ENCODE measurements at regions not wholly inside any gene's neighbourhood (a gene's known extent, or its start where the extent isn't known, plus 50 kb on each side); places are given as distances from the start of the nearest gene placed in this dataset.
"Not testable (repeated sequence)": the region's sequence is repeated elsewhere in the genome, so short reads cannot be mapped to it uniquely, and the experiment has no call there.

DNA sequence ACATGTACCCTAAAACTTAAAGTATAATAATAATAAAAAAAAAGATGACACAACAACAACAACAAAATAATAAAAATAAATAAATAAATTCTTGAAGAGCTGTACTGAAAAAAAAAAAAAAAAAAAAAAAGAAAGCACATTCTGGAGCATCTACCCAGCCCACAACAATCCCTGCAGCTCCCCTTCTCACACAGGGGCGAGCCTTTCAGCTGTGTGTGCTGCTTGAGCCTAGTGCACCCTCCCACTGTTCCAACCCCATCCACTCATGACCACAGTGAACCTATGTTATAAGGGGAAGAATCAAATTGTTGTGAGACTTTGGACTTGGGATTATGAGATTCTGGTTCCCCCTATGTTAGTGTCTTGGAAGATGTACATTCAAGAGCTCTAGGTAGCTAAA is 161.5 kb upstream of the JADE1 start:
- no peak overlapping the region for H3K27ac ChIP-seq
- TF ChIP-seq, protein P1, sequence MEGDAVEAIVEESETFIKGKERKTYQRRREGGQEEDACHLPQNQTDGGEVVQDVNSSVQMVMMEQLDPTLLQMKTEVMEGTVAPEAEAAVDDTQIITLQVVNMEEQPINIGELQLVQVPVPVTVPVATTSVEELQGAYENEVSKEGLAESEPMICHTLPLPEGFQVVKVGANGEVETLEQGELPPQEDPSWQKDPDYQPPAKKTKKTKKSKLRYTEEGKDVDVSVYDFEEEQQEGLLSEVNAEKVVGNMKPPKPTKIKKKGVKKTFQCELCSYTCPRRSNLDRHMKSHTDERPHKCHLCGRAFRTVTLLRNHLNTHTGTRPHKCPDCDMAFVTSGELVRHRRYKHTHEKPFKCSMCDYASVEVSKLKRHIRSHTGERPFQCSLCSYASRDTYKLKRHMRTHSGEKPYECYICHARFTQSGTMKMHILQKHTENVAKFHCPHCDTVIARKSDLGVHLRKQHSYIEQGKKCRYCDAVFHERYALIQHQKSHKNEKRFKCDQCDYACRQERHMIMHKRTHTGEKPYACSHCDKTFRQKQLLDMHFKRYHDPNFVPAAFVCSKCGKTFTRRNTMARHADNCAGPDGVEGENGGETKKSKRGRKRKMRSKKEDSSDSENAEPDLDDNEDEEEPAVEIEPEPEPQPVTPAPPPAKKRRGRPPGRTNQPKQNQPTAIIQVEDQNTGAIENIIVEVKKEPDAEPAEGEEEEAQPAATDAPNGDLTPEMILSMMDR (conservative IDR thresholded peaks at IDR 0.05), result no peak

DNA sequence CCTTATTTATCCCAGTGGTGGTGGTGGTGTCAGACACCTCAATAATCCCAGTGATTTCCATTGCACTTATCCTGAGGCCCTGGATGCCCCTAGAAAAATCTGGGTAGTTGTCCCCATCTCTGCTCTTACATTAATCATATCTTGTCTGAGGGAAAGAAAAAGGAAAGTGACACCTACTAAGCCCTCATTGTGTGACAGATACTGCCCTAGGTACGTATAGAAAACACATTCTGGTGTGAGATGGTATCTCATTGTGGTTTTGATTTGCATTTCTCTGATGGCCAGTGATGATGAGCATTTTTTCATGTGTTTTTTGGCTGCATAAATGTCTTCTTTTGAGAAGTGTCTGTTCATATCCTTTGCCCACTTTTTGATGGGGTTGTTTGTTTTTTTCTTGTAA is 162.6 kb upstream of the JADE1 start:
- not testable (repeated sequence) for H3K27ac ChIP-seq

DNA sequence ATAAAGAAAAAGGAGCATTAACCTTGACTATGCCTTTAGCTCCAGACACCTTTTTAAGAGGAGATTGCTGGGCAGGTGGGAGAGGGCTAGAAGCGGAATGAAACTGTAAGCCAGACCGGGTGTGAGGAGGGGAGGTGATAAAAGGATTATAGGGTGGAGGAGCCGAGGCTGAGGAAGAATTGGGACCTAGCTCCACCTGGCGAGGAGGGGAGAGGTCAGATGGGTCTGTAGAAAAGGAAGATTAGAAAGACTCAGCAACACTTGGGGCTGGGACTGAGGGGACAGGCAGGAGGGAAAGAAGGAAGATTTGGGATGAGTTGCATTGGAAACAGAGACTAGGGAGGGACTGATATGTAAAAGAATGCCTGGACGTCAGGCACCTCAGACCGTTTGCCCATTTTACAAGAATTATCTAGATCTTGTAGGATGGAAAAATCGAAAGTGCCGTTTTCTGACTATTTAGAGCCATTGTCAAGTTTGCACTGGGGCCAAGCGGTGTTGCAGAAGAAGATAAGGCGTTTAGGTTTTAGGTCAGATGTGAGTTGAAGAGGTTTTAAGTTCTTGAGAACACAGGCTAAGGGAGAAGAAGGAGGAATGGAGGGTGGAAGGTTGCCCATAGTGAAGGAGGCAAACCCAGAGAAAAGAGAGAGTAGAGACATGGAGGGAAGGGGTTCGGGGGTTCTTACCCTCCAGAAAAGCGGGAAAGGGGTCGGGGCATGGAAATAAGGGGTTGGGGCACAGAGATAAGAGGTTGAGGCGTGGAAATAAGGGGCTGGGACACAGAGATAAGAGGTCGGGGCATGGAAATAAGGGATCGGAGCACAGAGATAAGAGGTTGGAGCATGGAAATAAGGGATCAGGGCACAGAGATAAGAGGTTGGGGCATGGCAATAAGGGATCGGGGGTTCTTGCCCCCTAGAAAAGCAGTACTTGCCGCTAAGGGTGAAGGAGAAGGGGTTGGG is 164.5 kb upstream of the JADE1 start:
- H3K27ac ChIP-seq, result not testable (repeated sequence)

DNA sequence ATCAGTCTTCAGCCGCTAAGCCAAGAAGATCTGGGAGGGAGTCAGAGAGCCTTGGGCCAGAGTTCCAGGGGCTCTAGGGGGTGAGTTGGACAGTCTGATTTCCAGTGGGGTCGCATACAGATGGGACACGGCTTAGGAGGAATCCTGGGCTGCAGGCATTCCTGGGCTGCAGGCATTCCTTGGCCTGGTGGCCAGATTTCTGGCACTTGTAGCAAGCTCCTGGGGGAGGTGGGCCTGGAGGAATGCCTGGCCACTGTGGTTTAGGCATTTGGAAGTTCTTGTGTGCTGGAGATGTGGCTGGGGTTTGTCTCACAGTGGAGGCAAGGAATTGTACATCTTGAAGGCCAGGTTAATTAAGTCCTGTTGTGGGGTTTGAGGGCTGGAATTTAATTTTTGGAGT is 165.4 kb upstream of the JADE1 start:
- H3K27ac ChIP-seq, result not testable (repeated sequence)

DNA sequence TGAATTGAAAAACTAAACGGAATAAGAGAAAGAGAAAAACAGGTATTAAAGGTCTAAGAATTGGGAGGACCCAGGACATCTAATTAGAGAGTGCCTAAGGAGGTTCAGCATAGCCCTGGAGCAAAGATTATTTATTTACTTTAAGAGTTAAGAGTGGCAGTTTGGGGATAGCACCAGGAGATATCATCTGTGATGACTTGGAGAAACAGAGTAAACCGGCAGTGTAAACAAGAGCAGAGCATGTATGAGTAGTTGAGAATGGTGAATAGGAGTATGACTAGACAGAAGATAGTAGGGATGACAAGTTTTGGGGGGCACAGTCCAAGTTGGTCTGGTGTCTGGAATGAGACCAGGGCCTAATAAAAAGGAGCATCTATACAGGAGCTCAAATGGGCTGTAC is 167.9 kb upstream of the JADE1 start:
- not testable (repeated sequence) for H3K27ac ChIP-seq

DNA sequence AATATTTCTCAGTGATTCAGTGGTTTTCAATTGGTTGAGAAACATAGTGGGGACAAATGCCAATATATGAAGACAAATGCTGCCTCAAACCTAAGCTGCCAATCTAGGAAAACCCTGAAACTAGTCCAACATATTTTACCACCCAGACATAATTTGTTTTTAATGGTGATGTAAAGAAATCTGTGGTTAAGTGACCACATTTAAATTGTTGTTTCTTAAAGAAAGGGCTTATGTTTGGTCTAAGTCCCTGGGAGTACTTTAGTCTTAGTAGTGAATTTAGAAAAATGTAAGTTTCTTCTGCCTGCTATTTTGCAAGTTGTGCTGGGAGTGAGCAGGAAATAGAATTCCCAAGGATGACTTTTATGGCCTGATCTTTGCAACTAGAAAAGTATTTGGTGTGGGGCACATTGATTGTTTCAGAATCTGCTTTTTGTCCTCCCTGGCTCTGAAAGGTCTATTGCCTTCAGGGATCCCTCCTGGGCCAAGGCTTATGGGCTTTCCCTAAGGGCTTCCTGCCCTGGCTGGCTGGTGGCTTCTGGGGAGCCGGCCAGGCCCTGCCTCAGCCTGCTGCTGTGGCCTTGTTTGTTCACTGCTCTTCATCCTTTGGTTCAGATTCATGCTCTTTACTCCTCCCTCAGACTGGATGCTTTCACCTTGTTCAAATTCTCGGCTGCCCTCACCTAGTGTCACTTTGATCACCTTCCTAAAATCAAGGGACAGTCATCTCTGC is 169.8 kb upstream of the JADE1 start:
- TF ChIP-seq, protein P1 (conservative IDR thresholded peaks at IDR 0.05), result no peak
- H3K27ac ChIP-seq, result no peak overlapping the region

DNA sequence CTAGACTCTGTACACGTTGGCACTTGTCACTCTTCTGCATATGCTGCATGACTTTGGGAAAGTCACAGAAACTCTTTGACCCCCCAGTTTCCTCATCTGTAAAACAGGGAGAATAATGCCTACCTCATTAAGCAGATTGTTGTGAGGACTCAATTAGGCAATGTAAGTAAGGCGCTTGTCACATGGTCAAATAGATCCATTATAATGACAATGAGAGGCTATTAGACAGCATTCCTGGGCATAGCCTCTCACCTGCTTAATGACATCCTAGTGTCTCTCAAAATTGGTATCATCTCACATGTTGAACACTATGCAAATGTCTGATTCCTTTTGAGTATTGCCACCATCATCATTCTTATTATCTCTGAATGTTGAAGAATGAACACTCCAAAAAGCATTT is 172.6 kb upstream of the JADE1 start:
- TF ChIP-seq, protein P1 (conservative IDR thresholded peaks at IDR 0.05), result no peak
- H3K27ac ChIP-seq, result peak overlapping the region; percentile 92

DNA sequence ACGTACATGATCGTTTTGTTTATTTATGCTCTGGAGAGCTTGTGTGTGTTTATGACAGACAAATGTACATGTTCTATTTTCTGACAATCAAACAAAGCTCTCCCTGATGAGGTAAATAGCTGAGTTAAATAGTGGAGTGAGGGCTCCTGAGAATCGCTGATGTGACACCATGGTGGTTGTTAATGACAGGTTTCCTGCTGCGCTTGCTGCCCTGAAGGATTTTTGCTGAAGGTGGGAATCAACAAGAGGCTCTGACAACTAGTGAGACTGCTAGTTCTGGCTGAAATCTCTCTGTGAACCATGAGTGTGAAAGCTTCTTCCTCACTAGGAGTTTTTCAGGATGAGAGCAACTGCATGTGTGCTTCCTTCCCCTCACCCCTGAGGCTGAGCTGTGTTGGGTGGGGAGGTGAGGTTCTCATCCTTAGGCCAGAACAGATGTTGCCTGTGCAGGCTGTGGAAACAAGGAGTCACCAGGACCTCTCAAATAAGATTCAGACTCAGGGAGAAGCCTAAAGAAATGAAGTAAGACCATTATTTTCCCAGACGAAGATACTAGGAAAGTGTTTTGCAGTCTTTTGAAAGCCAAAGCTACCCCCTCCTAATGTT is 173.4 kb upstream of the JADE1 start:
- peak overlapping the region; percentile 92 for H3K27ac ChIP-seq
- TF ChIP-seq, protein P1 (conservative IDR thresholded peaks at IDR 0.05), result no peak

DNA sequence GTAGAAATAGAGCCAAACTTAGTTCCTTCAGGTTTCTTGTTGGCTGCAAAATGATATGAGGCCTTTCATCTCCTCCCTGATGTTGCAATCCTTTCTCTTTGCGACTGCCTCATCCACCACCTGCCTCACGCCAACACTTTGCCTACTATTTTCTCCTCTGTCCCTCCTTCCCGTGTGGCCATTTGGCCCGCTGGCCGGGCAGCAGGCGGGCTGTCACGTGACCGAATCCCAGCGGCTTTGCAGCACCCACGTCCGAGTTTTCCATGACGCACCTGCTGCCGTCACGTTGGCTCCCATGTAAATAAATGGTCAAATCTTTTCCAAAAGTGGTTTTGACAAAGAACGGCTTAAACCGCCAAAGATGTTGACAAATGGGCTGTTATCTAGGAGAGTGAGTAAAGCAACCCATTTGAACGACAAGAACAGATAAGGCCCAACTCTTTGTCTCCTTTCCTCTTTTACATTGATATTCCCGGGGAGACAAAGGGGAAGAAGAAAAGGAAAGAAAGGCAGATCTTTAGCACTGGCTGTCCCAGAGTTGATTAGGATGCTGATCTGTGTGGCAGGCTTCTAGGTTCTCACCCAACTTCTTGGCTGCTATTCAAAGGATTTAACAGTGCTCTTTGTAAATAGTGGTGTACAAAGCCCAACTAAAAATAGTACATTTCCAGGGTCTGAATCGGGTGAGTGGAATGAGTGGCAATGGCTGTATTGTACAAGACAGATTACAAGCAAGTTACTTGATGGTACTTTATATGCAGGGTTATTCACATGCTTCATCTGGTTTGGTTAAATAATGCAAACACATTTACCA is 174.2 kb upstream of the JADE1 start:
- TF ChIP-seq, protein P1 (conservative IDR thresholded peaks at IDR 0.05), result no peak
- peak overlapping the region; percentile 92 for H3K27ac ChIP-seq

Data from VCaP (cell line).